Neural progenitor cell (in vitro differentiated cells): ENCODE measurements at regions not wholly inside any gene's neighbourhood (a gene's known extent, or its start where the extent isn't known, plus 50 kb on each side); places are given as distances from the start of the nearest gene placed in this dataset.

Experiments used
- DNase-seq: peaks from one replicate; pipeline ENCODE4 v3.0.0-alpha.2; 2016; ENCODE audit warnings: low spot score
- H2AFZ ChIP-seq: fragments of 200-600 bp; sonication (generic); replicated peaks from 2 replicates; pipeline ENCODE4 v1.6.1; 2016; ENCODE audit warnings: antibody characterized with exemption
- H3F3A ChIP-seq: fragments of 200-600 bp; sonication (generic); 2 replicates; pipeline ENCODE4 v1.6.1; 2016; ENCODE audit warnings: antibody characterized with exemption, low read depth
- H3K27ac ChIP-seq: fragments of 200-600 bp; sonication (generic); 2 replicates; pipeline ENCODE4 v1.5.1; 2016; ENCODE audit warnings: mild to moderate bottlenecking
- H3K27me3 ChIP-seq: fragments of 200-600 bp; sonication (generic); 2 replicates; pipeline ENCODE4 v1.6.1; 2016; ENCODE audit warnings: mild to moderate bottlenecking, moderate library complexity
- H3K36me3 ChIP-seq: fragments of 200-600 bp; sonication (generic); 2 replicates; pipeline ENCODE4 v1.5.1; 2016
- H3K4me1 ChIP-seq: fragments of 200-600 bp; sonication (generic); 2 replicates; pipeline ENCODE4 v1.6.1; 2016; ENCODE audit warnings: mixed run types
- H3K4me2 ChIP-seq: fragments of 200-600 bp; sonication (generic); 2 replicates; pipeline ENCODE4 v1.6.1; 2016
- H3K4me3 ChIP-seq: fragments of 200-600 bp; sonication (generic); 2 replicates; pipeline ENCODE4 v1.5.1; 2016
- H3K79me2 ChIP-seq: fragments of 200-600 bp; sonication (generic); 2 replicates; pipeline ENCODE4 v1.6.1; 2016; ENCODE audit warnings: low read depth
- H3K9ac ChIP-seq: fragments of 200-600 bp; sonication (generic); 2 replicates; pipeline ENCODE4 v1.6.1; 2016
- H3K9me3 ChIP-seq: fragments of 200-600 bp; sonication (generic); 2 replicates; pipeline ENCODE4 v1.5.1; 2016; ENCODE audit warnings: low read depth
- H4K20me1 ChIP-seq: fragments of 200-600 bp; sonication (generic); 2 replicates; pipeline ENCODE4 v1.6.1; 2016; ENCODE audit warnings: low read depth
- H3K27ac Mint-ChIP-seq: 3 replicates; pipeline ENCODE4 v1.8.0; 2021; ENCODE audit warnings: mixed read lengths
- H3K27me3 Mint-ChIP-seq: 2 replicates; pipeline ENCODE4 v1.8.0; 2022; ENCODE audit warnings: low read depth, mild to moderate bottlenecking, inconsistent platforms, moderate library complexity, mixed read lengths; ENCODE audit not compliant: insufficient read depth
- H3K36me3 Mint-ChIP-seq: 3 replicates; pipeline ENCODE4 v1.8.0; 2021; ENCODE audit warnings: mixed read lengths
- H3K4me1 Mint-ChIP-seq: 3 replicates; pipeline ENCODE4 v1.8.0; 2021; ENCODE audit warnings: mixed read lengths
- H3K4me3 Mint-ChIP-seq: 3 replicates; pipeline ENCODE4 v1.8.0; 2021; ENCODE audit warnings: mild to moderate bottlenecking, moderate library complexity, mixed read lengths
- H3K9me3 Mint-ChIP-seq: 3 replicates; pipeline ENCODE4 v1.8.0; 2020; ENCODE audit warnings: mixed read lengths
- EZH2 ChIP-seq: fragments of 200-600 bp; sonication (generic); IDR thresholded peaks from 2 replicates; pipeline ENCODE4 v1.6.1; 2017; ENCODE audit warnings: antibody characterized with exemption, mild to moderate bottlenecking, moderate library complexity
- EZH2phosphoT487 ChIP-seq: fragments of 200-600 bp; sonication (generic); IDR thresholded peaks from 2 replicates; pipeline ENCODE4 v1.6.1; 2017; ENCODE audit warnings: antibody characterized with exemption
- TF ChIP-seq, protein P1 (sequence below): fragments of 200-600 bp; sonication (generic); IDR thresholded peaks from 2 replicates; pipeline ENCODE4 v1.5.1; 2017; ENCODE audit warnings: antibody characterized with exemption, mild to moderate bottlenecking

DNA sequence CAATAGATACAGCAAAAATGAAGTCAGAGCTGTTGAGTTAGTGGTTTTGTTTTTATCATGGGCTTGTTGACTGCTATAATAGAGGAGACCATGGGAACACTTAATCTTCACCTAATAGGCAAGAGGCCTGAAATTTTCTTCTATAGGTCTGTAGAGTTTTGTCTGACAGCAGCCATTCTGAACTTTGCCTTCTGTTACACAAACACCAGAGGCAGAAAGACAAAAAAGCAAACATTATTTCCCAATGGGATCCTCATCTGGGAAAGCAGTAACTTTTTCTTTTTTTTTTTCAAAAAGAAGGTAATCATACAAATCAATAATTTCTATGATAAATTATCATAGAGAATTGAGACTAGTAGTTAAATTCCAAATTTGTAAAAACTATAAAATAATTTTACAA is 494.1 kb downstream of the TOX3 start:
- DNase-seq = no peak
- no peak overlapping the region for H3K9ac ChIP-seq
- no peaks in the 10 kb centered on the region for H3F3A ChIP-seq
- no peaks in the 10 kb centered on the region for H3K4me1 ChIP-seq
- TF ChIP-seq EZH2phosphoT487 = no peak
- no peak for TF ChIP-seq EZH2
- TF ChIP-seq, protein P1, sequence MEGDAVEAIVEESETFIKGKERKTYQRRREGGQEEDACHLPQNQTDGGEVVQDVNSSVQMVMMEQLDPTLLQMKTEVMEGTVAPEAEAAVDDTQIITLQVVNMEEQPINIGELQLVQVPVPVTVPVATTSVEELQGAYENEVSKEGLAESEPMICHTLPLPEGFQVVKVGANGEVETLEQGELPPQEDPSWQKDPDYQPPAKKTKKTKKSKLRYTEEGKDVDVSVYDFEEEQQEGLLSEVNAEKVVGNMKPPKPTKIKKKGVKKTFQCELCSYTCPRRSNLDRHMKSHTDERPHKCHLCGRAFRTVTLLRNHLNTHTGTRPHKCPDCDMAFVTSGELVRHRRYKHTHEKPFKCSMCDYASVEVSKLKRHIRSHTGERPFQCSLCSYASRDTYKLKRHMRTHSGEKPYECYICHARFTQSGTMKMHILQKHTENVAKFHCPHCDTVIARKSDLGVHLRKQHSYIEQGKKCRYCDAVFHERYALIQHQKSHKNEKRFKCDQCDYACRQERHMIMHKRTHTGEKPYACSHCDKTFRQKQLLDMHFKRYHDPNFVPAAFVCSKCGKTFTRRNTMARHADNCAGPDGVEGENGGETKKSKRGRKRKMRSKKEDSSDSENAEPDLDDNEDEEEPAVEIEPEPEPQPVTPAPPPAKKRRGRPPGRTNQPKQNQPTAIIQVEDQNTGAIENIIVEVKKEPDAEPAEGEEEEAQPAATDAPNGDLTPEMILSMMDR = no peak
- no peaks in the 10 kb centered on the region for H3K27me3 ChIP-seq
- Mint-ChIP-seq H3K27me3 (no peaks in the 10 kb centered on the region), H3K27ac (no peak overlapping the region), H3K4me1 (no peaks in the 10 kb centered on the region), H3K36me3 (no peaks in the 10 kb centered on the region), H3K9me3 (no peaks in the 10 kb centered on the region), H3K4me3 (no peak overlapping the region)
- H4K20me1 ChIP-seq = no peaks in the 10 kb centered on the region
- no peak overlapping the region for H3K4me2 ChIP-seq
- no peak overlapping the region for H2AFZ ChIP-seq
- no peak overlapping the region for H3K27ac ChIP-seq
- H3K79me2 ChIP-seq = no peaks in the 10 kb centered on the region
- H3K4me3 ChIP-seq = no peak overlapping the region
- no peaks in the 10 kb centered on the region for H3K9me3 ChIP-seq
- no peaks in the 10 kb centered on the region for H3K36me3 ChIP-seq

DNA sequence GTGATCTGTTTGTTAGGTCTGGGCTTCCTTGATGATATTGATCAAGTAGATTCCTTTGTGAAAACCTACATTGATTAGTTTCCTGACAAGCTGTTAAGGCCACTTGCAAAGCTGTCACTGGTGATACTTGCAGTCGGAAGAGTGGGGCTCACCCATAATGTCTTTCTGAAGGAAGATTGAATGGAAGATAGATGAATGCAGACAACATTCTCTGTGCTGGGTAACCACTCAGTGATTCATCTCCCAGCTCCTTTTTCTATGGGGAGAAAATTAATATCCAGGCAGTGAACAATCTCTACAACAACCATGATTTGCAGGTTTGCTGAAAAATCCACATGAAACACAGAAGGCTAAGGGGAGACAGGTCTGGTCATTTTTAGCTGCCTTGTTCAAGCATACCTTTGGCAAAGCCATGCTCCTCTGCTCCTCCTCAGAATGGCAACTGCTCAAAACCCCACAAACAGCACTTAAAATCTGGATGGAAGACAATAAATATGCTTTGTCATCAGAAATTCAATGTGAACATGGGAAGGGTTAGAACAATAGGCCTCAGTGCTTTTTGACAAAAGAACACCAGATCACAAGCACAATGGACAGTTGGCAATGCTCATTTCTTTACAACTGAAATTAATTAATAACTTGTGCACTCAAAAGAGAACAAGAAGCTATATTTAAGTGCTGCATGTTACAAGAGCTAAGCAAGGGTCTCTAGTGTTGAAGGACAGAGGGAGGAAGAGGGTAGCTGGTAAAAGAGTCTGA is 495.4 kb downstream of the TOX3 start:
- no peaks in the 10 kb centered on the region for H3K27me3 ChIP-seq
- H3K4me2 ChIP-seq = no peak overlapping the region
- H3F3A ChIP-seq = no peaks in the 10 kb centered on the region
- Mint-ChIP-seq H3K36me3 (no peaks in the 10 kb centered on the region), H3K27ac (no peak overlapping the region), H3K27me3 (no peaks in the 10 kb centered on the region), H3K4me3 (no peak overlapping the region), H3K4me1 (no peaks in the 10 kb centered on the region), H3K9me3 (peaks cover under 1% of the 10 kb centered on the region)
- H3K36me3 ChIP-seq = no peaks in the 10 kb centered on the region
- no peaks in the 10 kb centered on the region for H3K79me2 ChIP-seq
- H3K9me3 ChIP-seq = no peaks in the 10 kb centered on the region
- H4K20me1 ChIP-seq = no peaks in the 10 kb centered on the region
- no peak for DNase-seq
- H2AFZ ChIP-seq = no peak overlapping the region
- no peak overlapping the region for H3K4me3 ChIP-seq
- no peak overlapping the region for H3K27ac ChIP-seq
- H3K4me1 ChIP-seq = no peaks in the 10 kb centered on the region
- TF ChIP-seq EZH2phosphoT487 = no peak
- H3K9ac ChIP-seq = no peak overlapping the region

DNA sequence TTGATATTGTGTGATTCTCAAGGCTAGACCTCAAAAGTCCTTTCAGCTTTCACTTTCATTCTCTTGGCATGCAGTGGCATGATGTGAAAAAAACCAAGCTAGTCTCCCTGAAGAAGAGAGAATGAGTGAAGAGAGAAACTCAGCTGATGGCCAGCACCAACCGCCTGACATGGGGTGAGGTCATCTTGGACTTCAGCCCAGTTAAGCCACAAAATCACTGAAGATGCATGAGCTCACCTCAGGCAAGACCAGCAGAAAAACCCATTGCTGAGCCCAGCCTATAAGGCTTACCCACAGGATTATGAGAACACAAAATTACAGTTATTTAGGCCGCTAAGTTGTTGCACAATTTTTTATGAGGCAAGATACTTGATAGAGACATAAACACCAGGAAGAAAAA is 496.5 kb downstream of the TOX3 start:
- Mint-ChIP-seq H3K9me3 (peaks cover 8% of the 10 kb centered on the region), H3K27ac (no peak overlapping the region), H3K4me3 (no peak overlapping the region), H3K4me1 (no peaks in the 10 kb centered on the region), H3K36me3 (no peaks in the 10 kb centered on the region), H3K27me3 (no peaks in the 10 kb centered on the region)
- no peak overlapping the region for H3K4me3 ChIP-seq
- no peaks in the 10 kb centered on the region for H3K79me2 ChIP-seq
- no peaks in the 10 kb centered on the region for H4K20me1 ChIP-seq
- TF ChIP-seq EZH2phosphoT487 = no peak
- TF ChIP-seq, protein P1 = no peak
- TF ChIP-seq EZH2 = no peak
- no peak overlapping the region for H2AFZ ChIP-seq
- no peaks in the 10 kb centered on the region for H3F3A ChIP-seq
- H3K9ac ChIP-seq = no peak overlapping the region
- DNase-seq = no peak
- H3K36me3 ChIP-seq = no peaks in the 10 kb centered on the region
- no peak overlapping the region for H3K4me2 ChIP-seq
- H3K27me3 ChIP-seq = no peaks in the 10 kb centered on the region
- H3K4me1 ChIP-seq = no peaks in the 10 kb centered on the region
- H3K9me3 ChIP-seq = no peaks in the 10 kb centered on the region
- no peak overlapping the region for H3K27ac ChIP-seq

DNA sequence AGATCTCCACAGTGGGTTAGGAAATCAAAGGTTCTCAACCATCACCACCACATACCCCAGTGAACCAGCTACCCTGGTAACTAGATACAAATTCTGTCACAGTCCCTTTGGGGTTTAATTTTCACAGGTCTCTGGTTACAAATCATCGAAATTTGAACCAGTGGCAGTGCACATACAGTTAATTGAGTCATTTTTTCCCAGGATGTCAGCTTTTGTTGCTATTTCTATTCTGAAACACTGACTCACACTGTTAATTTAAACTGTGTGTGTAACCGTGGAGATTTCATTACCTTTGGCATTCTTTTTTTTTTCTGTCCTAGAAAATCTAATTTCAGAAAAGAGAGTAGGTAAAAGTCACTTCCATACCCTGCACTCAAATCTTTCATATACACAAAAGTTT is 511.5 kb downstream of the TOX3 start:
- TF ChIP-seq EZH2phosphoT487 (no peak), EZH2 (no peak)
- TF ChIP-seq, protein P1 = no peak
- H3K9ac ChIP-seq = no peak overlapping the region
- Mint-ChIP-seq H3K9me3 (no peaks in the 10 kb centered on the region), H3K36me3 (no peaks in the 10 kb centered on the region), H3K27ac (no peak overlapping the region), H3K4me3 (no peak overlapping the region), H3K4me1 (no peaks in the 10 kb centered on the region), H3K27me3 (no peaks in the 10 kb centered on the region)
- no peak overlapping the region for H3K4me3 ChIP-seq
- DNase-seq = no peak
- H3K79me2 ChIP-seq = no peaks in the 10 kb centered on the region
- H3K4me2 ChIP-seq = no peak overlapping the region
- no peak overlapping the region for H2AFZ ChIP-seq
- no peak overlapping the region for H3K27ac ChIP-seq
- H3F3A ChIP-seq = no peaks in the 10 kb centered on the region
- H4K20me1 ChIP-seq = no peaks in the 10 kb centered on the region
- H3K36me3 ChIP-seq = no peaks in the 10 kb centered on the region
- H3K4me1 ChIP-seq = no peaks in the 10 kb centered on the region
- H3K9me3 ChIP-seq = no peaks in the 10 kb centered on the region
- H3K27me3 ChIP-seq = no peaks in the 10 kb centered on the region
